HepG2 (cell line): ENCODE measurements at regions not wholly inside any gene's neighbourhood (a gene's known extent, or its start where the extent isn't known, plus 50 kb on each side); places are given as distances from the start of the nearest gene placed in this dataset.

Source experiments
- ATAC-seq: fragments of 200-7000 bp; cut with Tn5 transposase; 3 replicates; pipeline ENCODE4 v1.9.1; 2020; ENCODE audit warnings: mild to moderate bottlenecking, moderate library complexity
- BruUV-seq: library from RNA; stranded (reverse); fragments of 400-500 nt; replicated peaks from 2 replicates; lab custom pipeline; 2021; lab: Mats Ljungman, UMichigan
- CTCF ChIA-PET: fragments of 300-600 bp; formaldehyde crosslinking; extraction: SDS; loops from one replicate; lab custom pipeline; 2021; ENCODE audit warnings: low total read pairs, inconsistent platforms, low intra/inter-chr PET ratio; lab: Yijun Ruan, JAX
- POLR2A ChIA-PET: fragments of 350-600 bp; sonication (Branson Sonifier 250); formaldehyde crosslinking; loops from one replicate; lab custom pipeline; 2020; ENCODE audit warnings: antibody characterized with exemption, inconsistent platforms; lab: Yijun Ruan, JAX
- DNase-seq: peaks from one replicate; pipeline ENCODE4 v3.0.0-alpha.2; 2015; ENCODE audit warnings: low spot score
- FAIRE-seq: peaks from 3 replicates; lab custom pipeline; 2011; peaks lifted over from hg19 to GRCh38; lab: Jason Lieb, UNC
- H2AFZ ChIP-seq: one replicate; pipeline ENCODE4 v1.6.1; 2011; ENCODE audit warnings: low read length, inconsistent platforms
- H3K27ac ChIP-seq: fragments of 300-600 bp; 3 replicates; pipeline ENCODE4 v1.8.0; 2011; ENCODE audit warnings: mixed run types, mild to moderate bottlenecking, mixed read lengths, low read length, inconsistent platforms; ENCODE audit not compliant: insufficient read depth; ENCODE audit errors: extremely low read length
- H3K27me3 ChIP-seq, 2 experiments: fragments of 200-600 bp in 1 of 2; 2 replicates in 1 of 2; 3 replicates in 1 of 2; pipeline versions ENCODE4 v1.6.0 to v1.8.0; 2011; ENCODE audit warnings: low read length in 2 of 2, mild to moderate bottlenecking in 2 of 2, moderate library complexity in 2 of 2, inconsistent platforms in 1 of 2; ENCODE audit not compliant: insufficient read depth in 2 of 2, control insufficient read depth in 1 of 2
- H3K36me3 ChIP-seq, 2 experiments: fragments of 200-600 bp in 1 of 2; replicated peaks in 1 of 2; 2 replicates in 1 of 2; 3 replicates in 1 of 2; pipeline versions ENCODE4 v1.5.1 to v1.8.0; 2011; ENCODE audit warnings: low read length in 2 of 2, inconsistent platforms in 1 of 2; ENCODE audit not compliant: insufficient read depth in 2 of 2, control insufficient read depth in 1 of 2
- H3K4me1 ChIP-seq: 2 replicates; pipeline ENCODE4 v1.5.1; 2012; ENCODE audit warnings: low read length, inconsistent platforms; ENCODE audit not compliant: insufficient read depth
- H3K4me2 ChIP-seq: 2 replicates; pipeline ENCODE4 v1.6.0; 2011; ENCODE audit warnings: low read depth, low read length, inconsistent platforms
- H3K4me3 ChIP-seq, 3 experiments: fragments of 200-600 bp in 1 of 3; sonication (generic), shearing (Covaris generic) in 1 of 3; replicated peaks in 1 of 3; 2 replicates each; pipeline ENCODE4 v1.5.1; 2011 to 2016; ENCODE audit warnings: low read length in 3 of 3, inconsistent platforms in 2 of 3, low read depth in 2 of 3, mild to moderate bottlenecking in 2 of 3, control low read depth in 1 of 3, mixed read lengths in 1 of 3; ENCODE audit not compliant: insufficient read depth in 1 of 3
- H3K79me2 ChIP-seq: one replicate; pipeline ENCODE4 v1.6.1; 2011; ENCODE audit warnings: low read length, inconsistent platforms; ENCODE audit not compliant: insufficient read depth
- H3K9ac ChIP-seq: 2 replicates; pipeline ENCODE4 v1.6.0; 2011; ENCODE audit warnings: mild to moderate bottlenecking, low read depth, low read length, inconsistent platforms; ENCODE audit not compliant: insufficient read depth
- H3K9me3 ChIP-seq: 2 replicates; pipeline ENCODE4 v1.5.1; 2012; ENCODE audit warnings: mild to moderate bottlenecking, low read length
- H4K20me1 ChIP-seq: 2 replicates; pipeline ENCODE4 v1.6.0; 2011; ENCODE audit warnings: inconsistent platforms, mild to moderate bottlenecking, low read length, moderate library complexity; ENCODE audit not compliant: insufficient read depth
- ARHGAP35 ChIP-seq: sonication (generic); formaldehyde crosslinking; IDR thresholded peaks from 2 replicates; pipeline ENCODE4 v1.9.0; 2022; ENCODE audit warnings: mild to moderate bottlenecking, inconsistent platforms, moderate library complexity, missing genetic modification reagents, borderline replicate concordance
- HINFP ChIP-seq: sonication (generic); formaldehyde crosslinking; IDR thresholded peaks from 2 replicates; pipeline ENCODE4 v1.4.0; 2020; ENCODE audit warnings: low read depth, mild to moderate bottlenecking, missing genetic modification reagents
- MTA3 ChIP-seq: sonication (generic); formaldehyde crosslinking; IDR thresholded peaks from 2 replicates; pipeline ENCODE4 v1.4.0; 2020; ENCODE audit warnings: missing genetic modification reagents
- PRDM15 ChIP-seq: sonication (generic); formaldehyde crosslinking; IDR thresholded peaks from 2 replicates; pipeline ENCODE4 v1.4.0; 2020; ENCODE audit warnings: missing genetic modification reagents
- REPIN1 ChIP-seq: sonication (generic); formaldehyde crosslinking; IDR thresholded peaks from 2 replicates; pipeline ENCODE4 v1.8.0; 2022; ENCODE audit warnings: missing genetic modification reagents, low read depth, mild to moderate bottlenecking, borderline replicate concordance
- RFX5 ChIP-seq: IDR thresholded peaks from 2 replicates; pipeline ENCODE4 v1.6.1; 2011; ENCODE audit warnings: low read depth, low read length, improper control_type of control experiment
- SIN3A ChIP-seq: IDR thresholded peaks from 2 replicates; pipeline ENCODE4 v1.6.1; 2011; ENCODE audit warnings: low read depth, mild to moderate bottlenecking, control low read depth, low read length, borderline replicate concordance
- TERF1 ChIP-seq: sonication (generic); formaldehyde crosslinking; IDR thresholded peaks from 2 replicates; pipeline ENCODE4 v1.8.0; 2022; ENCODE audit warnings: mild to moderate bottlenecking, missing genetic modification reagents, moderate library complexity
- ZNF124 ChIP-seq: sonication (generic); formaldehyde crosslinking; IDR thresholded peaks from 2 replicates; pipeline ENCODE4 v1.4.0; 2020; ENCODE audit warnings: missing genetic modification reagents
- ZNF225 ChIP-seq: sonication (generic); formaldehyde crosslinking; IDR thresholded peaks from 2 replicates; pipeline ENCODE4 v1.4.0; 2020; ENCODE audit warnings: mild to moderate bottlenecking, missing genetic modification reagents
- ZNF44 ChIP-seq: sonication (generic); formaldehyde crosslinking; IDR thresholded peaks from 2 replicates; pipeline ENCODE4 v1.5.1; 2020; ENCODE audit warnings: mild to moderate bottlenecking, missing genetic modification reagents
- ZNF547 ChIP-seq: sonication (generic); formaldehyde crosslinking; IDR thresholded peaks from 2 replicates; pipeline ENCODE4 v1.5.1; 2020; ENCODE audit warnings: mild to moderate bottlenecking, missing genetic modification reagents
- ZNF589 ChIP-seq: sonication (generic); formaldehyde crosslinking; conservative IDR thresholded peaks from 2 replicates; pipeline ENCODE4 v1.8.0; 2022; ENCODE audit warnings: mild to moderate bottlenecking, moderate library complexity, missing genetic modification reagents
- WGBS: methylation state at CpG from one replicate; pipeline ENCODE4 v1.1.6; 2017; ENCODE audit warnings: low lambda C conversion rate; 5-methylcytosine and 5-hydroxymethylcytosine counted together
- in situ Hi-C: cut with HindIII; loops from 2 replicates; pipeline ENCODE4 v1.10.0; 2017; ENCODE audit warnings: low pct_unique_long_range_greater_than_20kb; ENCODE audit not compliant: extremely low pct_ligation_motif_present
- intact Hi-C: fragments of 100-400 bp; cut with micrococcal nuclease; formaldehyde crosslinking; loops from one replicate; pipeline ENCODE4 v1.10.0; 2022; ENCODE audit not compliant: unreplicated experiment

GRCh38 chr10:132483394-132483793 is 54.2 kb upstream of the INPP5A start:
- POLR2A ChIA-PET: no interaction called here
- BruUV-seq: no TSS peak
- intact Hi-C loops (no loop called here), in situ Hi-C loops (no loop called here)
- Histone ChIP-seq H4K20me1 (no peaks in the 10 kb centered on the region), H3K27ac (no peak overlapping the region), H3K27me3 (peaks cover 16 to 78% of the 10 kb centered on the region in 2 experiments), H3K4me2 (no peak overlapping the region), H2AFZ (no peak overlapping the region), H3K36me3 (no peaks in the 10 kb centered on the region), H3K9ac (no peak overlapping the region), H3K79me2 (no peaks in the 10 kb centered on the region), H3K4me3 (no peak overlapping the region), H3K9me3 (no peaks in the 10 kb centered on the region), H3K4me1 (no peaks in the 10 kb centered on the region)
- no peak for DNase-seq
- 33% methylated on average over 5 of the region's 5 CpGs for WGBS
- TF ChIP-seq RFX5 (peak; percentile 84), ZNF225 (no peak)
- CTCF ChIA-PET: no interaction called here
- no peak for FAIRE-seq
- ATAC-seq: no peak

GRCh38 chr10:132484922-132485321 is 52.7 kb upstream of the INPP5A start:
- no peaks in the 10 kb centered on the region for H4K20me1 ChIP-seq
- 43% methylated on average over 16 of the region's 16 CpGs for WGBS
- no peak overlapping the region for H2AFZ ChIP-seq
- H3K79me2 ChIP-seq: no peaks in the 10 kb centered on the region
- in situ Hi-C loops: no loop called here
- H3K9me3 ChIP-seq: no peaks in the 10 kb centered on the region
- ATAC-seq (no peak), DNase-seq (no peak), FAIRE-seq (no peak)
- POLR2A ChIA-PET: no interaction called here
- intact Hi-C loops: no loop called here
- no peaks in the 10 kb centered on the region for H3K4me1 ChIP-seq
- BruUV-seq: no TSS peak
- no peak overlapping the region for H3K9ac ChIP-seq
- H3K36me3 ChIP-seq: no peaks in the 10 kb centered on the region
- H3K4me2 ChIP-seq: no peak overlapping the region
- H3K27me3 ChIP-seq: peaks cover 17 to 73% of the 10 kb centered on the region in 2 experiments
- CTCF ChIA-PET: no interaction called here
- no peak overlapping the region for H3K27ac ChIP-seq
- H3K4me3 ChIP-seq: no peak overlapping the region
- no peak for TF ChIP-seq ZNF589 (CRISPR knock-in tag)
- TF ChIP-seq ZNF547: no peak
- TF ChIP-seq MTA3 (CRISPR knock-in tag): no peak
- no peak for TF ChIP-seq ZNF44 (CRISPR knock-in tag)
- no peak for TF ChIP-seq ZNF124
- no peak for TF ChIP-seq HINFP
- no peak for TF ChIP-seq ARHGAP35 (CRISPR knock-in tag)
- no peak for TF ChIP-seq PRDM15 (CRISPR knock-in tag)
- TF ChIP-seq SIN3A: no peak
- no peak for TF ChIP-seq TERF1
- no peak for TF ChIP-seq REPIN1 (CRISPR knock-in tag)
